Suprapubic skin (tissue), 4 donors: ENCODE measurements at regions not wholly inside any gene's neighbourhood (a gene's known extent, or its start where the extent isn't known, plus 50 kb on each side); places are given as distances from the start of the nearest gene placed in this dataset.

Experiments
- DNase-seq, 2 donors: peaks; one replicate each; pipeline ENCODE4 v3.0.0-alpha.2; 2019; ENCODE audit warnings: low spot score in 2 of 2
- H3K27ac ChIP-seq: fragments of 200-600 bp; sonication (generic); one replicate; pipeline ENCODE4 v1.5.1; 2019
- H3K27me3 ChIP-seq: fragments of 200-600 bp; sonication (generic); one replicate; pipeline ENCODE4 v1.5.1; 2019
- H3K36me3 ChIP-seq: fragments of 200-600 bp; sonication (generic); one replicate; pipeline ENCODE4 v1.5.1; 2019
- H3K4me1 ChIP-seq: fragments of 200-600 bp; sonication (generic); one replicate; pipeline ENCODE4 v1.5.1; 2019
- H3K4me3 ChIP-seq: fragments of 200-600 bp; sonication (generic); one replicate; pipeline ENCODE4 v1.5.1; 2019; ENCODE audit warnings: mild to moderate bottlenecking
- H3K9me3 ChIP-seq: fragments of 200-600 bp; sonication (generic); one replicate; pipeline ENCODE4 v1.5.1; 2019
- CTCF ChIP-seq, 2 donors: fragments of 200-600 bp in 1 of 2; fragments of 450-650 bp in 1 of 2; sonication (generic) in 1 of 2; IDR thresholded peaks; one replicate each; pipeline ENCODE4 v1.5.1; 2016 to 2019; ENCODE audit warnings: antibody characterized with exemption in 2 of 2, mild to moderate bottlenecking in 1 of 2, moderate library complexity in 1 of 2
- EP300 ChIP-seq: sonication (generic); formaldehyde crosslinking; IDR thresholded peaks from one replicate; pipeline ENCODE4 v1.6.1; 2017; ENCODE audit warnings: antibody characterized with exemption
- POLR2A ChIP-seq, 2 donors: fragments of 450-650 bp; IDR thresholded peaks; one replicate each; pipeline ENCODE4 v1.6.1; 2017; ENCODE audit warnings: antibody characterized with exemption in 2 of 2, mild to moderate bottlenecking in 2 of 2, moderate library complexity in 2 of 2
- POLR2AphosphoS5 ChIP-seq, 3 donors: sonication (generic); formaldehyde crosslinking; IDR thresholded peaks; one replicate each; pipeline ENCODE4 v1.6.1; 2017; ENCODE audit warnings: antibody characterized with exemption in 3 of 3
- WGBS: methylation state at CpG from one replicate; pipeline ENCODE4 v1.1.5; 2018; 5-methylcytosine and 5-hydroxymethylcytosine counted together

DNA sequence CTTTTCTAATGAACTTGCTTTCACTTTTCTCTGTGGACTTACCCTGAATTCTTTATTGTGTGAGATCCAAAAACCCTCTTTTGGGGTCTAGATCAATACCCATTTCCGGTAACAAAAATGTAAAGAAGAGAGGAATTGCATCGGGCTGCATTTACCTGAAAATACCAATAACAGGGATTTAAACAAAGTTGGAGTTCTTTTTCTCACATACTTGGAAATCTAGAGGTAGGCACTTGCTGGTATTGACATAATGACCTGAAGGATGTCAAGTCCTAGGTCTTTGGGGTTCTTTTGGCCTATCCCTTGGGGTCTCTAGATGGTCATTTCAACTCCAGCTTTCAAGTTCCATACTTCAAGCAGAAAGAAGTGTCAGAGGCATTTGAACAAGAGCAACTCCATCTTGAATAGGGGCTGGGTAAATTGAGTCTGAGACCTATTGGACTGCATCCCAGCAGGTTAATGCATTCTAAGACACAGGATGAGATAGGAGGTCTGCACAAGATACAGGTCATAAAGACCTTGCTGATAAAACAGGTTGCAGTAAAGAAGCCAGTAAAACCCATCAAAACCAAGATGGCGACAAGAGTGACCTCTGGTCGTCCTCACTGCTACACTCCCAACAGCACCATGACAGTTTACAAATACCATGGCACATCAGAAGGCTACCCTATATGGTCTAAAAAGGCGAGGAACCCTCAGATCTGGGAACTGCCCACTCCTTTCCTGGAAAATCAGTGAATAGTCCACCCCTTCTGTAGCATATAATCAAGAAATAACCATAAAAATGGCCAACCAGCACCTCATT lies 50.8 kb upstream of the ZNF280D start:
- no peaks in the 10 kb centered on the region for H3K4me1 ChIP-seq
- H3K9me3 ChIP-seq = no peaks in the 10 kb centered on the region
- H3K27ac ChIP-seq = no peak overlapping the region
- no peaks in the 10 kb centered on the region for H3K27me3 ChIP-seq
- H3K4me3 ChIP-seq = no peak overlapping the region
- DNase-seq = no peak
- no peaks in the 10 kb centered on the region for H3K36me3 ChIP-seq
- TF ChIP-seq EP300 = no peak
- no peak for TF ChIP-seq POLR2AphosphoS5 (IDR thresholded peaks at IDR 0.05)
- TF ChIP-seq CTCF (IDR thresholded peaks at IDR 0.05) = no peak
- no peak for TF ChIP-seq POLR2A (IDR thresholded peaks at IDR 0.05)
- WGBS = 95% methylated on average over 5 of the region's 5 CpGs

DNA sequence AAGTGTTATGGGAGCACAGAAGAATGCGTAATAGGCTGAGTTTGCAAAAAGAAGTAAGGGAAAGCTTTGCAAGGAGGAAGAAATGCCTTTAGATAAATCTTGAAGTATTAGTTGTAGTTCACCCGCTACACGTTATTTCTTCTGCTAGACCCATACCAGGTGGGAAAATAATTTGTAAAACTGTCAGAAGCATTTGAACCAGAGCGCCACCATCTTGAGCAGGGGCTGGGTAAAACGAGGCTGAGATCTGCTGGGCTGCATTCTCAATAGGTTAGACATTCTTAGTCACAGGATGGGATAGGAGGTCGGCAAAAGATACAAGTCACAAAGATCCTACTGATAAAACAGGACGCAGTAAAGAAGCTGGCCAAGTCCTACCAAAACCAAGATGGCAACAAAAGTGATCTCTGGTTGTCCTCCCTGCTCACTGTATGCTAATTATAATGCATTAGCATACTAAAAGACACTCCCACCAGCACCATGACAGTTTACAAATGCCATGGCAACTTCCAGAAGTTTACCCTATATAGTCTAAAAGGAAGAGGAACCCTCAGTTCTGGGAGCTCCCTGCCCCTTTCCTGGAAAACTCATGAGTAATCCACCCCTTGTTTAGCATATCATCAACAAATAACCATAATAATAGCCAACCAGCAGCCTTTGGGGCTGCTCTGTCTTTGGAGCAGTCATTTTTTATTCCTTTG lies 50.0 kb upstream of the ZNF280D start:
- no peaks in the 10 kb centered on the region for H3K27me3 ChIP-seq
- no peak for DNase-seq
- H3K4me3 ChIP-seq = no peak overlapping the region
- no peak overlapping the region for H3K27ac ChIP-seq
- 93% methylated on average over 7 of the region's 7 CpGs for WGBS
- H3K36me3 ChIP-seq = no peaks in the 10 kb centered on the region
- no peak for TF ChIP-seq CTCF (IDR thresholded peaks at IDR 0.05)
- TF ChIP-seq POLR2A (IDR thresholded peaks at IDR 0.05) = no peak
- TF ChIP-seq POLR2AphosphoS5 (IDR thresholded peaks at IDR 0.05) = no peak
- no peak for TF ChIP-seq EP300
- H3K9me3 ChIP-seq = no peaks in the 10 kb centered on the region
- H3K4me1 ChIP-seq = no peaks in the 10 kb centered on the region
